Stomach (tissue), 4 donors: ENCODE measurements at regions not wholly inside any gene's neighbourhood (a gene's known extent, or its start where the extent isn't known, plus 50 kb on each side); places are given as distances from the start of the nearest gene placed in this dataset.

ENCODE experiments used
- CTCF ChIP-seq, 7 experiments: fragments of 450-650 bp in 4 of 7; fragments of 200-600 bp in 3 of 7; sonication (generic) in 3 of 7; IDR thresholded peaks; one replicate each; pipeline ENCODE4 v1.5.1; 2016 to 2019; ENCODE audit warnings: antibody characterized with exemption in 7 of 7, control low read depth in 2 of 7, mild to moderate bottlenecking in 1 of 7
- EP300 ChIP-seq: sonication (generic); formaldehyde crosslinking; IDR thresholded peaks from one replicate; pipeline ENCODE4 v1.6.1; 2017; ENCODE audit warnings: antibody characterized with exemption
- POLR2A ChIP-seq, 4 donors: fragments of 450-650 bp; IDR thresholded peaks; one replicate each; pipeline ENCODE4 v1.6.1; 2016; ENCODE audit warnings: antibody characterized with exemption in 4 of 4, control low read depth in 2 of 4, mild to moderate bottlenecking in 1 of 4, moderate library complexity in 1 of 4
- POLR2AphosphoS5 ChIP-seq, 3 donors: sonication (generic); formaldehyde crosslinking; IDR thresholded peaks; one replicate each; pipeline ENCODE4 v1.6.1; 2016; ENCODE audit warnings: antibody characterized with exemption in 3 of 3

DNA sequence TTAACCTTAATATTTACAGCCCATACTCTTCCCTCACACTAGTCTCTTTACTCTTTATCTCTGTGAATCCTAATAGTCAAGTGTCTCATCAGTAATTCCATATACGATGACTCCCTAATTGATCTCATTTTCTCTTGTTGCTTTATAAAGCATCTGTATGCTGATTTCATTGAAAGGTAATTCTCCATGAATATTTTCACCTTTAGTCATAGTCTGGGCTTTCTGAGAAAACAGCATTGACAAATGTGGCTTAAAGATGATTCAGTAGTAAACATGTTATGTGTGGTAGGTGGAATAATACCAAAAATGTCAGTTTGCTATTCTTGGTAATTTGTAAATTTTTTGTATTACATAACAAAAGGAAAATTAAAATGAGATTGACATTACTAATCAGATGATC is 1176.5 kb downstream of the NCAM2 start:
- TF ChIP-seq POLR2A (IDR thresholded peaks at IDR 0.05) (no peak), CTCF (IDR thresholded peaks at IDR 0.05) (no peak), POLR2AphosphoS5 (IDR thresholded peaks at IDR 0.05) (no peak), EP300 (no peak)
